22Rv1 (cell line): ENCODE measurements at regions not wholly inside any gene's neighbourhood (a gene's known extent, or its start where the extent isn't known, plus 50 kb on each side); places are given as distances from the start of the nearest gene placed in this dataset.

Experiments
- H3K27ac ChIP-seq: fragments of 450-650 bp; 2 replicates; pipeline ENCODE4 v1.5.1; 2017
- CTCF ChIP-seq: fragments of 450-650 bp; IDR thresholded peaks from 2 replicates; pipeline ENCODE4 v1.5.1; 2017; ENCODE audit warnings: mild to moderate bottlenecking
- ZFX ChIP-seq: fragments of 450-650 bp; IDR thresholded peaks from 2 replicates; pipeline ENCODE4 v1.6.1; 2017; ENCODE audit warnings: antibody characterized with exemption, borderline replicate concordance

GRCh38 chr2:3130889-3131635, 246.6 kb downstream of the EIPR1 start:
- H3K27ac ChIP-seq, result no peak overlapping the region
- TF ChIP-seq ZFX (no peak), CTCF (no peak)

- no peak for TF ChIP-seq ZFX
- no peak overlapping the region for H3K27ac ChIP-seq
These were observed 247.2 kb downstream of the EIPR1 start for GRCh38 chr2:3130444-3130843.

GRCh38 chr2:3129867-3130266, 247.8 kb downstream of the EIPR1 start:
- TF ChIP-seq CTCF, result no peak
- no peak for TF ChIP-seq ZFX
- H3K27ac ChIP-seq, result no peak overlapping the region

GRCh38 chr2:3128786-3129185, 248.8 kb downstream of the EIPR1 start:
- TF ChIP-seq ZFX (no peak), CTCF (no peak)
- no peak overlapping the region for H3K27ac ChIP-seq

GRCh38 chr2:3127710-3128109, 249.9 kb downstream of the EIPR1 start:
- no peak overlapping the region for H3K27ac ChIP-seq

GRCh38 chr2:3126911-3127621, 250.6 kb downstream of the EIPR1 start:
- no peak overlapping the region for H3K27ac ChIP-seq
- TF ChIP-seq CTCF (no peak), ZFX (no peak)

More at GRCh38 chr2:3127710-3128109, 249.9 kb downstream of the EIPR1 start:
- no peak for TF ChIP-seq ZFX
- TF ChIP-seq CTCF, result no peak

GRCh38 chr2:3126171-3126910, 251.3 kb downstream of the EIPR1 start:
- no peak for TF ChIP-seq CTCF
- TF ChIP-seq ZFX, result no peak
- H3K27ac ChIP-seq, result no peak overlapping the region
